Activated naive CD4-positive, alpha-beta T cell treated with anti-CD3 and anti-CD28 coated beads, Interleukin-2, amount 50 U/mL, for 72 hours (primary cell): ENCODE measurements at regions not wholly inside any gene's neighbourhood (a gene's known extent, or its start where the extent isn't known, plus 50 kb on each side); places are given as distances from the start of the nearest gene placed in this dataset.

Experiments used
- ATAC-seq, 2 donors: fragments of 150-1000 bp; cut with Tn5 transposase; 2 replicates each; pipeline ENCODE4 v1.10.0; 2021; ENCODE audit warnings: mild to moderate bottlenecking in 2 of 2, moderate library complexity in 2 of 2
- DNase-seq, 2 donors: peaks; one replicate each; pipeline ENCODE4 v3.0.0; 2021 to 2022; ENCODE audit warnings: low spot score in 2 of 2
- H3K27ac Mint-ChIP-seq, 2 donors: one replicate each; pipeline ENCODE4 v1.8.0; 2022; ENCODE audit warnings: mild to moderate bottlenecking in 2 of 2, mixed read lengths in 2 of 2
- H3K36me3 Mint-ChIP-seq, 2 donors: one replicate each; pipeline ENCODE4 v1.8.0; 2022; ENCODE audit warnings: mixed read lengths in 2 of 2
- H3K9me3 Mint-ChIP-seq, 2 donors: one replicate each; pipeline ENCODE4 v1.8.0; 2022; ENCODE audit warnings: mixed read lengths in 2 of 2

DNA sequence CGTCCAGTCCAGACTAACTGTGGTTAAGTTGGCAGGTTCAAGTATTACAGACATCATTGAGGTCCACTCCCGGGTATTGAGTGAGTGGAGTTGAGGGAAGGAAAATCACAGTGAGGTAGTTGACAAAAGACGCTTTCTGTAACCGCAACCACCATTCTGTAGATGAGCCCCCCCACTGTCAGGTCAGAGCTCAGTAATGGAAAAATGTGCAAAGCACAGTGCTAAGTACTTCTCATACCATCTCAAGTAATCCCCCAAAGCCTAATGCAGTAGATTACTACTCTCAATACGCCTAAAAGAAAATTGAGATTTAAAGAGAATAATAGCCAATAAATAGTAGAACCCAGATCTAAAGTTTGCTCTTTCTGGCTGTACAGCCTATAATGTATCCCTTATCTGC is 522.8 kb downstream of the LMO4 start:
- Mint-ChIP-seq H3K36me3 (no peaks in the 10 kb centered on the region), H3K9me3 (peaks cover 0 to under 1% of the 10 kb centered on the region in 2 donors), H3K27ac (no peak overlapping the region)
- DNase-seq, result no peak
- no peak for ATAC-seq

DNA sequence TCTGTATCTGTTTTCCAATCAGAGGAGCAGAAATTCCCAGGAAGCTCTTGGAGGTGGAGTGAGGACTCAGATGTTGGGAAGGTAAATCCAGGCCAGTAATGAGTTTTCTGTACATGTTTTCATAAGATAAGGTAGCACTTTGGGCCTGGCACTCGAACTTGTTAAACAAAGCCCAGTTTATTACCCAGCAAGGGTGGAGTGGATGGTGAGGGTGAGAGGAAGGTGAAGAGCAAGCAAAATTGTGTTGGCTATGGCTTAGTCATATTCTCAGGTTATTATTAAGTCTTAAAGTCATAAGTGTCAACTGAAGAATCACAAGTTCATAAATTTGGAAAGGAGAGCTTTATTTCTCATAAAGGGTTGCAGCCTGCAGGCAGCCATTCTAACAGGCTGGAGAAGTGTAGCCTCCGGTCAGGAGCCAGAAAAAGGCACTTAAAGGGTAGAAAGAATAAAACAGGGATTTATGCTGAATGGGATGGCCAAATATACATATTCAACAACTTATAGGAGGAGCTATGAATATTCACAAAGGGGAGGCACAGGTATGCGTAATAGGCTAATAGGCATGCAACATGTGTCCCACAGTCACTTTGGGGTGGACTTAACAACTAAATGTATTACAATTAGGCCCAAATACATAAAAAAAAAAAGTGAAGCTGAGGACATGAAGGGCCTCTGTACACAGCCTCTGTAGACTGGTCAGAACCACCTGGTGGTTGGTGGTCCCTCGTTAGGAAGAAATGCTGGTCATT is 523.9 kb downstream of the LMO4 start:
- Mint-ChIP-seq H3K27ac (no peak overlapping the region), H3K9me3 (peaks cover 0 to 3% of the 10 kb centered on the region in 2 donors), H3K36me3 (no peaks in the 10 kb centered on the region)
- ATAC-seq (no peak), DNase-seq (no peak)

DNA sequence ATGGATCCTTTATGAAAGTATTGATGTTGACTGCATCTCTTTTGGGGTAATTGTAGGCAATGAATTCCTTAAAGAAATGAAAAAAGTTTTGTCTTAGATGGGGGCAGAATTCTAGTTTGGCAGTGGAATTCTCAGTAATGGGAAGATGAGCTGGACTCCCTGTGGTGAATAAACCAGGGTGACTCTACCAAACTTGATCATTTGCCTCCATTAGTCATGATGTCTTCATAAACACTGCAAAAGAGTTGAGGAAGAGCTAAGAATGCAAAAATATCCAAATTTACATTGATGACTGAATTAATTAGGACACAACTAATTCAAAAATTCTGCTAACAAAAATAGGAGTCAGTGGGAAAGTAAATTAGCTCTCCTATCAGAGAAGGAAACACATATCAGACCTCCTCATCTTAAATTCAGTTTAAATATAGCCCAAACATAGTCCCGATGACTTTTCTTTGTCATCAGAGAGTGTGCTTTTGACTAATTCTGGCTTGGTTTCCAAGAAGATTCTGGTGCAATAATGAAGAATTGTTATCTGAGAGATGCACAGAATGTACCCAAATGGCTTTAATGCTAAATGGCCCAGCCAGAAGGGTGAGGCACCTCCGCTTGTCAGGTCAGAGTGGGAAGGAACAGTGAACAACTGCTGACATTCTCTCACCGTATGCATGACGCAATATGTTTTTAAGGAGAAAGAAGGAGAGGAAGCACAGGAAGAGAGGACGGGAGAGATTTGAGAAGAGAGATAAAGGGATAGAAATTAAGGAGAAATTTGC is 525.1 kb downstream of the LMO4 start:
- Mint-ChIP-seq H3K27ac (no peak overlapping the region), H3K9me3 (peaks cover 0 to 3% of the 10 kb centered on the region in 2 donors), H3K36me3 (no peaks in the 10 kb centered on the region)
- DNase-seq (no peak), ATAC-seq (no peak)

DNA sequence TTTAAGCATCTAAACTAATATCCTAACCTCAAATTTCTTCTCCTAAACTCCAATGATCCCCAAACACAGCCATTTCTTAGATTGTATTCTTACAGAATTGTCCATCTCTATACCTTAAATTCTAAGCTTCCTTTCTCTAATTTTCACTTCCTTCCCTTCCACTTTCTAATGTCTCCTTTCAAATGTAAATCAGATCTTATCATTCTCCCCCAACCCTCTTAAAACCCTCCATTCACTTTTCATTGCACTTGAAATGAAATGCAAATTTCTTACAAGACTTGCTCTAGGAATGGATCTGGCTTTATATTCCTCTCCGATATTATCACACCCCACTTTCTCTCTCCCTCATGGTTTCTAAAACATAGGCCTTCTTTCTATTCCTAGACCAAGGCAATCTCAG is 534.6 kb downstream of the LMO4 start:
- peaks cover 8 to 11% of the 10 kb centered on the region in 2 donors for H3K9me3 Mint-ChIP-seq

DNA sequence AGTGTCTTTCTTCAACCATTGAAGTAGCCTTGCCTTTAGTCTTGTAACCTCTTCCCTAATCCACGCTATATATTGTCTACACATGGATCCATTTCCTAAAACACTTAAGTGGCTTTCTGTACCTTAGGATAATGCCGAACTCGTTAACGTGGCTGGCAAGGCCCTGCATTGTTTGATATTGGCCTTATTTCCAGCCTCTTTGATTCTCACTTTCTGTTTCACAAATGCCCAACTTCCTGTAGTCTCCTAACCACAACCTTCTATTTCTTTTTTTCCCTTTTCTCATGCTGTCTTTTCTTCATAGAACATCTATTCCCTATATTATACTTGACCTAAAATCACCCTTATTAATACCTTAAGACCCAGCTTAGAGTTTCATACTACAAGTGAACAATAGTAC is 536.0 kb downstream of the LMO4 start:
- Mint-ChIP-seq H3K9me3 (peaks cover 8 to 11% of the 10 kb centered on the region in 2 donors), H3K36me3 (peaks cover 6 to 11% of the 10 kb centered on the region in 2 donors), H3K27ac (no peak overlapping the region)
- ATAC-seq (no peak), DNase-seq (no peak)

More for the DNA sequence above, 534.6 kb downstream of the LMO4 start:
- ATAC-seq (no peak), DNase-seq (no peak)
- Mint-ChIP-seq H3K36me3 (peaks cover 6 to 11% of the 10 kb centered on the region in 2 donors), H3K27ac (no peak overlapping the region)

DNA sequence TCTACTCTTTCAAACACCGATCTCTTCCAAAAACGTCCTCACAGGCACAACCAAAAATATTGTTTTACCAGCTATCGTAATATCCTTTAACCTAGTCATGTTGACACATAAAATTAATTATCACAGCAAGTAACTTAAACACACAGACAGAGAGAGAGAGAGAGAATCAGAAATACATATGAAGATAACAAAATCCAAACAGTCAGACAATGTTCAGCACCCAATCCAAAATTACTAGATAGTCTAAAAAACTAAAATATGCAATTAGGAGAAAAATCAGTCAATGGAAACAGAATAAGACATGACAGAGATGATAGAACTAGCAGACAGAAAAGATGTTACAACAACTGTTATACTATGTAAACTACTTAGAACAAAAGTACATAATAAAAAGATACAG is 537.7 kb downstream of the LMO4 start:
- Mint-ChIP-seq H3K9me3 (peaks cover 8 to 16% of the 10 kb centered on the region in 2 donors), H3K27ac (no peak overlapping the region), H3K36me3 (peaks cover 6 to 11% of the 10 kb centered on the region in 2 donors)
- no peak for DNase-seq
- ATAC-seq, result no peak

DNA sequence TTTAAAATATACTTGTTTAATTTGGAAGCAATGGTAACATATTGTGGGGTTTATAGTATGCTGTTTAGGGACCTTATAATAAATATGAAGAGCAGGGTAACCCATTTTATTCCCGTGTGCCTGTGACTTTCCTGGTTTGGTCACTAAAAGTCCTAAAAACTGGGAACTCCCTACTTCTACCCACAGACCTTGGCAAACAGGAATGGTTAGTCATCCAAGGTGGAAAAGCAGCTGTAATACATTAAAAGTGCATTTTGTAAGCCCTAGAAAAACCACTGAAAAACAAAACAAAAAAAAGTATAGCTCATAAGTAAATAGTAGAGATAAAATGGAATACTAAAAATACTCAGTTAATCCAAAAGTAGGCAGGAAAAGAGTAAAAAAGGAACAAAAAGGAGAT is 538.9 kb downstream of the LMO4 start:
- H3K36me3 Mint-ChIP-seq, result peaks cover 6 to 11% of the 10 kb centered on the region in 2 donors
- ATAC-seq (no peak), DNase-seq (no peak)
- H3K9me3 Mint-ChIP-seq, result peaks cover 8 to 16% of the 10 kb centered on the region in 2 donors
- no peak overlapping the region for H3K27ac Mint-ChIP-seq

DNA sequence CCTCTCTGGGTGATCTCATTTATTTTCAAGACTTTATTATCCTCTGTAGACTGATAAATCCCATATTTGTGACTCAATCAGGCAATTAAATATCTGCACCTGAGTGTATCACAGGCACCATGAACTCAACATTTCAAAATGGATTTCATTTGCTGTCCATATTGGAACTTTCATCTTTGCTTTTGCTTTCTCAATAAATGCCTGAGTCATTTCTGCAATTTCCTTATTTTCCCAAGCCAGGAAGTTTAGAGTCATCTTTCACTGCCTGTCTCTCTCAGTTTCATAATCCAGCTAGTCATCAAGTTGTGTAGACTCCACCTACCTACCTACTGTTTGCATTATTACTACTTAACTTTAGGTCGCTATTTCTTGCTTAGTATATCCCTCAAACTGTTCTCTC is 540.9 kb downstream of the LMO4 start:
- Mint-ChIP-seq H3K27ac (no peak overlapping the region), H3K9me3 (peaks cover 8 to 16% of the 10 kb centered on the region in 2 donors), H3K36me3 (peaks cover 6 to 11% of the 10 kb centered on the region in 2 donors)
- DNase-seq (no peak), ATAC-seq (no peak)

DNA sequence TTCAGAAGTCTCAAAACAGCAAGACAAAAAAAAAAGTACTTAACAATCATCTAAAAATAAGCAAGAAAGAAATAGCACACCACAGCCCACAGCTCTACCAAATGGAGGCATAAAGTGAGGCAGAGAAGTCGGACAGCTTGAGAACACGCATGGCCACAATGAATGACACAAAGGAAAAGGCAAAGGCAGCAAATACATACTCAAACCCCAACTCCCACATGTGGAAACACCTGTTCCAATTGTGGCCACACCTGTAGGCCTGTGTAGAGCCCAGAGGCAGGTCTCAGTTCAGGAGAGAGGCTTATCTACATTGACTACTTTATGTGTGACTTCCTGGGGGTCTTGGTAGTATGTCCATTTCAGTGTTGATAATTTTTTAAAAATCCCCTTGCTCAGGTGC is 543.5 kb downstream of the LMO4 start:
- H3K9me3 Mint-ChIP-seq, result peaks cover 0 to 5% of the 10 kb centered on the region in 2 donors
- H3K27ac Mint-ChIP-seq, result no peak overlapping the region
- DNase-seq (no peak), ATAC-seq (no peak)
- H3K36me3 Mint-ChIP-seq, result no peaks in the 10 kb centered on the region

DNA sequence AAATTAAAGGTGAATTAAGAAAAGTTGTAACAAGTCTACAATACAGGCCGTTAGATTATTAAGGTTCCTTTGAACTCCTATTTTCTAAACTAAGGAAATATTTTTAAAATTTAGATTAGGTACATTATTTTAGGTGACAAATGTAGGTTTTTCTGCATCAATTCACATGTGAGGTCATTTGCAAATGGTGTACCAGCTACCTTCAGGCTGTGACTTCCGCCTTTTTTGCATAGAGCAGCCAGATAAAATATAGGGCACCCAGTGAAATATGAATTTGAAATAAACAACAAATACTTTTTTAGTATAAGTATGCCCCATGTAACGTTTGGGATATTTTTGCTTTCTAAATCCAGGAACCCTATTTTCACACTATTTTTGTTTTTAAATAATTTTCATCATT is 544.0 kb downstream of the LMO4 start:
- ATAC-seq, result no peak

DNA sequence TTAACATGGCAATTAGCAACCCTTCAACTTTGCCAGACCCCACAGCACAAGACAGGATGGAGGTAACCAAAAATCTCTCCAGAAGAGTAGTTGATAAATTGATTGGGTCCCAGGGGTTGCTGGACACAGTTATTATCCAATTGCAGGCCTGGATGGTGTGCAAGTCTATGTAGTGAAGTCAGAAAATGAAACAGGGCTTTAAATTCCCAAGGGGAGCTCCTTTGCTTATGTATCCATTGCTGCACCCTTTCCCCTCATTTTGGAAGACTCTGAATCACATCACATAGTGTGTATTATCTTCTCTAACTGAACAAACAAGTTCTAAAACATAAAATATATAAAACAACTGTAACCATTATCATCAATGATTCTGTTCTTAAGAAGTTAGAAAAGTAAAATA is 550.2 kb downstream of the LMO4 start:
- DNase-seq, result no peak
- H3K9me3 Mint-ChIP-seq, result peaks cover 3% of the 10 kb centered on the region in 2 donors
- no peaks in the 10 kb centered on the region for H3K36me3 Mint-ChIP-seq
- no peak for ATAC-seq
- H3K27ac Mint-ChIP-seq, result no peak overlapping the region

More for the DNA sequence above, 544.0 kb downstream of the LMO4 start:
- Mint-ChIP-seq H3K27ac (no peak overlapping the region), H3K36me3 (no peaks in the 10 kb centered on the region), H3K9me3 (peaks cover 0 to 5% of the 10 kb centered on the region in 2 donors)
- no peak for DNase-seq

DNA sequence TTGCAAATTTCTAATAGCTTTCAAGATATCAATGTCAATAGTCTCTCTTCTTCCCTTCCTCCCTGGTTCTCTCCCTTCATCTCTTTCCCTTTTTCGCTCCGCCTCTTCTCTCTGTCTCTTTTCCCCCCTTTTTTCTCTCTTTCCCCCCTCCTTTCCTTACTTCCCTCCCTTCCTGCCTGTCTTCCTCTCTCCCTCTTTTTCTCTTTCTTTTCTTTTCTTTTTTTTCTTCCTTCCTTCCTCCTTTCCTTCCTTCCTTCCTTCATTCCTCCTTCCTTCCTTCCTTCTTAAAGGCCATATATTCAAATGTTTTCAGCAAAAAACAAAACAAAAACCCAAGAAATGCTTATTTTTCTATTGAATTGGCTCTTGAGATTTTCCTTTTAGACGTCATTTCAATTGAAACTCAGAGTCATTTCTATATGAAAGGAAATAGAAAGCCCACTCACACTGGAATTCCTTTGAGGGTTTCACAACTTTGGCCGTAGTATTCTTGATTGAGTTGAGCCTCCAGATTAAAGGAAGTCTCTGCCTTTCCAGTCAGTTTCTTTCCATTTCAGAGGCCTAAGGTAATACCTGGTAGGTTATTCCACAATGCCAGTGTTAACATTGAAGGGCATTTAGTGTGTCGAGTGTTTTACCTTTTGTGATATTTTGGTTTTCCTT is 551.5 kb downstream of the LMO4 start:
- ATAC-seq, result no peak

DNA sequence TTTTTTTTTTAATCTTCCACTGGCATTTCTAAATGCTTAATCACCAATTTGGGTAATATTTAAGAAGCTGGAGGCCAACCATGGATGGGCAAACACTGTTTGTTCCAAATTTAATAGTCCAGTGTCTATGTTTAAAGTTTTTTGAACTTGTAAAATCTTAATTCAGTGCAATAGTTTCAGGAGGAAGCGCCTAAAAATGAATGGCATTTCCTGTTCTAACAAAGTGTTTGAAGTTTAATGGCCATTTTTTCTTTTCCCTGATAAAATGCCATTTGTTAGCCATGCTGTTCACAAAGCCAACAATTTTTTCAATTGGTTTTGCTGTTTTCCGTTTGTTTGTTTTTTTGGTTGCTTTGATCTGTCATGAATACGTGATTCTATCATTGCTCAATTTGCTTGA is 552.1 kb downstream of the LMO4 start:
- Mint-ChIP-seq H3K9me3 (peaks cover 3% of the 10 kb centered on the region in 2 donors), H3K27ac (no peak overlapping the region), H3K36me3 (no peaks in the 10 kb centered on the region)
- ATAC-seq (no peak), DNase-seq (no peak)

More for the DNA sequence above, 551.5 kb downstream of the LMO4 start:
- no peaks in the 10 kb centered on the region for H3K36me3 Mint-ChIP-seq
- H3K9me3 Mint-ChIP-seq, result peaks cover 3% of the 10 kb centered on the region in 2 donors
- DNase-seq, result no peak
- no peak overlapping the region for H3K27ac Mint-ChIP-seq

DNA sequence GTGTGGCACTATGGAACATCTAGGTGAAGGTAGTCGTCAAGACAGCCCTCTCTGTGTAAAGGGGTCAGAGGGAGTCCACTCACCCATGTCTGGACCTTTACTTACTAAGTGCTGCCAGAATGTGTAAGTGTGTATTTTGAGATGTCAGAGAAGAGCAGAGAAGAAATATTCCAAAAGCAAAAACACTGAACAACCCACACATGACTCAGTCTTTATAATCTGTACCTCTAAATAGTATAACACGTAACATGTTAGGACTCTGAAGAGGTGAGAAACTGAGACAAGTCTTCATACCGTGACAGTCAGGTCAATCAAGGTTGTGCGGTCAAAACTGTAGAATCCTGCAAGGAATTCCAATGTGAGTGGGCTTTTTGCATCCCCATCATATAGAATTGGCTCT is 555.2 kb downstream of the LMO4 start:
- no peak for DNase-seq
- Mint-ChIP-seq H3K36me3 (no peaks in the 10 kb centered on the region), H3K9me3 (peaks cover 3 to 10% of the 10 kb centered on the region in 2 donors), H3K27ac (no peak overlapping the region)
- ATAC-seq, result no peak

DNA sequence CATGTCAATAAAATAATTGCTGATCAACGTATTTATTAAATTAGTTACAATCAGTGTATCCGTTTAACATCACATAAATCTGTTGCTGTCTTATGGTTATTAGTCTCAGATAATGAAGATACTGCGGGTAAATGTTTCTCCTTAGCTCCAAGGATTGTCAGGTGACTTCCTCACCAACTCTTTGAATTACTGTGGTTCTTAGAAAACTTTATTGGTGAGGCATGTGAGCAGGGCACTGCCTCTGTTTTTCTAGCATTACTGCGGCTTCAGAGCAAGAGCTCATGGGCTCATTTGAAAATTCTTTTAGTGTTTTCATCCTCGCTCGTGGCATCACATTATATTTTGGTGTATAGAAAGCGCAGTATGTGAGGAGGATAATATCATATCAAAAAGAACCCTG is 555.9 kb downstream of the LMO4 start:
- Mint-ChIP-seq H3K27ac (no peak overlapping the region), H3K9me3 (peaks cover 3 to 10% of the 10 kb centered on the region in 2 donors), H3K36me3 (no peaks in the 10 kb centered on the region)
- ATAC-seq (no peak), DNase-seq (no peak)

DNA sequence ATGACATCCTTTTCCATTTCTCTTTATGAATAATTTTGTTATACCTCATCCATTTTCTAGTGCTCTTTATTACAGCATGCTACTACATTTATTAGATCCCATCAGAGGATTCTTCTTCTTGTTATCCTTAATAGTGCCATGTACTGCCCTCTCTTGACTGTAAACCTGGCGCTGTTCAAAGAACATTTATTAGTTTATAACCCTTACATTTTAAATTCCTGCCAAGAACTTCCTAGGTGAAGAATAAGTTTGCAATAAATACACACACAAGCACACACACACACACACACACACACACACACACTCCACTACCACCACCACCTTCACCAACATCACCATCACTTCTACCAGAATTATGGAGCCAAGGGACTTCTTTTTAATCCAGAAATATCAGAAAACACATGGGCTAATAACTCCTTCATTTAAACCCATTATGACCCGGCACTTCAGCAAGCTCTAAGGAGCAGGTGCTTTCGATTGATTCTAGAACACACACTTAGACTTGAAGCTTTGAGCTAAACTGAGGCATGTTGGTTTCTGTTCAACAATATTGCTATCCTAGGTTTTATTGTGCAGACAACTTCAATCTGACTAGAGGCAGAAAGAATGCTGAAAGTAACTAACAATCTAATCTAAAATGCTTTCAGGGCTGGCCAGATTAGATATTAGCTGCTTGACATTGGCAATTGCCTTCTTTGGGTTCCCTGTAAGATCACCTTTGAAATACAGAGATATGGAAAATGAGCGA is 556.8 kb downstream of the LMO4 start:
- Mint-ChIP-seq H3K27ac (no peak overlapping the region), H3K36me3 (no peaks in the 10 kb centered on the region), H3K9me3 (peaks cover 3 to 10% of the 10 kb centered on the region in 2 donors)
- DNase-seq (no peak), ATAC-seq (no peak)
